AG10803 (cell line): ENCODE measurements at regions not wholly inside any gene's neighbourhood (a gene's known extent, or its start where the extent isn't known, plus 50 kb on each side); places are given as distances from the start of the nearest gene placed in this dataset.
"Not testable (repeated sequence)": the region's sequence is repeated elsewhere in the genome, so short reads cannot be mapped to it uniquely, and the experiment has no call there.

ENCODE experiments used
- DNase-seq: peaks from one replicate; pipeline ENCODE4 v3.0.0; 2010; ENCODE audit warnings: low read depth
- H3K4me3 ChIP-seq: 2 replicates; pipeline ENCODE4 v1.5.1; 2011; ENCODE audit warnings: mild to moderate bottlenecking, low read length, control low read depth
- CTCF ChIP-seq: conservative IDR thresholded peaks from 2 replicates; pipeline ENCODE4 v1.5.1; 2011; ENCODE audit warnings: mild to moderate bottlenecking, low read length, control low read depth, inconsistent platforms

GRCh38 chr3:94619643-94620042 is 556.8 kb downstream of the NSUN3 start:
- no peak overlapping the region for H3K4me3 ChIP-seq
- TF ChIP-seq CTCF: no peak
- DNase-seq: no peak

DNA sequence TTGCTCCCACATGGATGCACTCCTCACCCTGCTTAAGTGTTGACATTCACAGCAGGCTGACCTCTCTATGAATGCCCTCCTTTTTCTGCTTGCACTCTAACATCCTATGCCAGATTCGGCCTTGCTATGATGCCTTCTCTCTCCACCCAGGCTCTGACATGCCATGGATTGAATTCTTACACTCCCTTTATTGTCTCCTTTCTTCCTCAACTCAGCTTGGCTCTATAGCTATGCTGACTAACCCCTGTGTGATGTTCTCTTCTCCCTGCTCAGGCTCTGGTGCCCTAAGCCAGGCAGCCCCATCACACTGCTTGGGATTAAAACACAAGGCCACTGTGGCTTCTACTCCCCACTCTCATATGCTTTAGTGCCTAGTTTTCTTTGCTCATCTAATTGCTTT is 563.7 kb downstream of the NSUN3 start:
- H3K4me3 ChIP-seq: no peak overlapping the region
- DNase-seq: no peak
- no peak for TF ChIP-seq CTCF

DNA sequence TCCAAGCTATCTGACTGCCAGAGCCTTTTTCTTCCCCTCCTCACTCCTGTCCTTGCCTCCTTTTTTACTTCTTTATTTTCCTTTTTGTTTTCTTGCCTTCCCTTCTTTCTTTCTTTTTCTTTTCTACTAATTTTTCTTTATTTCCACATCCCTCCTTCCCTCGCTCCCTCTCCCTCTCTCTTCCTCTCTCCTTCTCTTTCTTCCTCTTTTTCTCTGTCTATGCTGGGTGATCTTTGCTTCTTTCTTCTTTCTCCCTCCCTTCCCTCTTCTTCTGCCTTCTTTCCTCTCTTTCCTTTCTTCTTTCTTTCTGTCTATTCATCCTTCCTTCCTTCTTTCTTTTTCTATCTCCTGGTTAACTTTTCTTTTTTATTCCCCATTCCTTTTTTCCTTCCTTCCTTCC is 564.8 kb downstream of the NSUN3 start:
- H3K4me3 ChIP-seq: no peak overlapping the region
- DNase-seq: no peak
- no peak for TF ChIP-seq CTCF

- H3K4me3 ChIP-seq: no peak overlapping the region
- DNase-seq: no peak
- TF ChIP-seq CTCF: no peak
Measured at GRCh38 chr3:94643400-94643799, 580.5 kb downstream of the NSUN3 start.

- H3K4me3 ChIP-seq: no peak overlapping the region
- DNase-seq: no peak
- no peak for TF ChIP-seq CTCF
Measured at GRCh38 chr3:94645790-94646189, 582.9 kb downstream of the NSUN3 start.

DNA sequence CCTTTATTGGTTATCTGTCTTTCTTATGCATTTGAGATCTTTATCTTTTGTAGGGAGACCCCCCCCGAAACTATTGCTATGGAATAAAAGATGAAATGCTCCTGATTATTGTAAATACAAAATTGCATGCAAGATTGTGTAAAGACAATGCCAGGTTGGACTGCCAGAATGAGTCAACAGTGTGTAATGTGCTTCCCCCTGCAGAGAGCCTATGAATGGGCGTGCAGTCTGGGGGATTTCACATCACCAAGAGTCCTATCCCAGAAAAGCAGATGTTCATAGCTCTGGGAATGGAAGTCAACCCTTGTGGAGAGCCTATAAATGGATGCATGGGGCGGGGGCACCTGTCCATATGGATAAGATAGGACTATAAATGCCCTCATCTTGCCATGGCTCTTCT is 584.3 kb downstream of the NSUN3 start:
- no peak overlapping the region for H3K4me3 ChIP-seq
- no peak for DNase-seq
- no peak for TF ChIP-seq CTCF

DNA sequence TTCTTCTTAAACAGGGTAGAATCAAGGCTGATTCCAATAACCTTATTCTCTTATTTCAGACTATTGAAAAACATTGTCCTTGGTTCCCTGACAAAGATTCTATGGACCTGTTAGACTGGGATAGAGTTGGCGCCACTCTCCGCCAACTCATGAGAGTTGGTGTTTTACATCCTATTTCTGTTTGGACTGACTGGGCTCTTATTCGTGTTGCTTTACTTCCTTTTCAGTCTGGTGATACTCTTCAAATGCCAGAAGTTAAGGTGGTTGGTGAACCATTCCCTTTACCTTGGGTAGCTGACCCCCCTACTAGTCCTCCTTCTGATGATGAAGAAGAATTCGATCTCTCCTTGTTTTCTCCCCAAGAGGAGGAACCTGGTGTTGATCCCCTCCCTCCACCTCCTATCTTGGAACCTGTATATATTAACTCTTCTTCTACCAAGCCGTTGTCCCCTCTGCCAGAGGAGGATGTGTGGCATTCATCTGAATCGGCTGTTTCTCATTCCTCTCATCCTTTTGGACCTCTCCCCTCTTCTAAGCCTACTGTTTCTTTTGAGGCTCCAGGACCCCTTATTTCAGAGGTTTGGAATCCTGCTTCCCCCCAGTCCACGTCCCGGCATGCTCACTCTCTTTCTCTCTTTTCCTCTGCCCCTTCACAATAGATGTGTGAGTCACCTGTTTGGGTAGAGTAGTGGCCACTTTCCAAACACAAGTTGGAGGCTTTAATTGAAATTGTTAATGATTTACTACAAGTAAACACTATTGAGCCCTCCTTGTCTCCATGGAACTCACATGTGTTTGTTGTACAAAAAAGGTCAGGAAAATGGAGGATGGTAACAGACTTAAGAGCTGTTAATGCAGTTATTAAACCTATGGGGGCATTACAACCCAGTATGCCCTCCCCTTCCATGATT is 585.7 kb downstream of the NSUN3 start:
- DNase-seq, H3K4me3 ChIP-seq: not testable (repeated sequence)
